HG03457 (cell line): ENCODE measurements at regions not wholly inside any gene's neighbourhood (a gene's known extent, or its start where the extent isn't known, plus 50 kb on each side); places are given as distances from the start of the nearest gene placed in this dataset.
"Not testable (repeated sequence)": the region's sequence is repeated elsewhere in the genome, so short reads cannot be mapped to it uniquely, and the experiment has no call there.

ENCODE experiments used
- ATAC-seq: cut with Tn5 transposase; IDR thresholded peaks from one replicate; pipeline ENCODE4 v1.9.1; 2021; ENCODE audit warnings: moderate number of reproducible peaks; ENCODE audit not compliant: unreplicated experiment

GRCh38 chr6:22132656-22133055 is 164.2 kb downstream of the PRL start:
- no peak for ATAC-seq

GRCh38 chr6:22133357-22133756 is 163.5 kb downstream of the PRL start:
- no peak for ATAC-seq

GRCh38 chr6:22134308-22134707 is 162.5 kb downstream of the PRL start:
- ATAC-seq, result no peak

- ATAC-seq, result no peak
Measured at GRCh38 chr6:22135395-22135794, 161.4 kb downstream of the PRL start.

- not testable (repeated sequence) for ATAC-seq
Measured at GRCh38 chr6:22140736-22141135, 156.1 kb downstream of the PRL start.

- ATAC-seq, result no peak
Measured at GRCh38 chr6:22141241-22141745, 155.5 kb downstream of the PRL start.

GRCh38 chr6:22142856-22143255 is 154.0 kb downstream of the PRL start:
- no peak for ATAC-seq

GRCh38 chr6:22145376-22145775 is 151.5 kb downstream of the PRL start:
- no peak for ATAC-seq

- no peak for ATAC-seq
Measured at GRCh38 chr6:22145823-22146677, 150.8 kb downstream of the PRL start.

- ATAC-seq, result no peak
Measured at GRCh38 chr6:22146678-22146930, 150.2 kb downstream of the PRL start.

GRCh38 chr6:22146931-22147701 is 149.7 kb downstream of the PRL start:
- ATAC-seq, result no peak

- no peak for ATAC-seq
Measured at GRCh38 chr6:22147921-22148776, 148.7 kb downstream of the PRL start.

- no peak for ATAC-seq
Measured at GRCh38 chr6:22149096-22149495, 147.7 kb downstream of the PRL start.

- ATAC-seq, result no peak
Measured at GRCh38 chr6:22149501-22150367, 147.1 kb downstream of the PRL start.

GRCh38 chr6:22150368-22151035 is 146.3 kb downstream of the PRL start:
- no peak for ATAC-seq

GRCh38 chr6:22151892-22152291 is 144.9 kb downstream of the PRL start:
- ATAC-seq, result no peak

- no peak for ATAC-seq
Measured at GRCh38 chr6:22152841-22153240, 144.0 kb downstream of the PRL start.

GRCh38 chr6:22153384-22154158 is 143.3 kb downstream of the PRL start:
- no peak for ATAC-seq

- ATAC-seq, result no peak
Measured at GRCh38 chr6:22155551-22155950, 141.3 kb downstream of the PRL start.
